T-helper 9 cell (primary cell): ENCODE measurements at regions not wholly inside any gene's neighbourhood (a gene's known extent, or its start where the extent isn't known, plus 50 kb on each side); places are given as distances from the start of the nearest gene placed in this dataset.

Experiments used
- DNase-seq: peaks from one replicate; pipeline ENCODE4 v3.0.0-alpha.2; 2020

DNA sequence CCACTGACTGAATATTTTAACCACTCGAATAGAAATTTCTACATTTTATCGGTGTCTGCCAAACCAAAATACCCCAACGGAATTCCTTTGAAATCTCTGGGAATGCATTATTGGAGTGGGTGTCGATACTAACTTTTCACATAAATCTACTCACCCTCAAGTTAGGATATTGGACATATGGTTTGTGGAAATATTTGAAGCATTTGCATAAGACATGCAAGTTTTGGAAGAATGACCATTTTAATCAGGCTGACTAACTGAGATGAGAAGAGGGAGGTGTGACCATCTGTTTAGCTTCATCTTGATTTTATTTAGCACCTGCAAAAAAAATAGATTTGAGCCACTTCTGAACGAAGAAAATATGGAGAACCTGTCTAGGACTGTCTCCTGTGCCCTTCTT lies 61.2 kb downstream of the KLF6 start:
- no peak for DNase-seq

DNA sequence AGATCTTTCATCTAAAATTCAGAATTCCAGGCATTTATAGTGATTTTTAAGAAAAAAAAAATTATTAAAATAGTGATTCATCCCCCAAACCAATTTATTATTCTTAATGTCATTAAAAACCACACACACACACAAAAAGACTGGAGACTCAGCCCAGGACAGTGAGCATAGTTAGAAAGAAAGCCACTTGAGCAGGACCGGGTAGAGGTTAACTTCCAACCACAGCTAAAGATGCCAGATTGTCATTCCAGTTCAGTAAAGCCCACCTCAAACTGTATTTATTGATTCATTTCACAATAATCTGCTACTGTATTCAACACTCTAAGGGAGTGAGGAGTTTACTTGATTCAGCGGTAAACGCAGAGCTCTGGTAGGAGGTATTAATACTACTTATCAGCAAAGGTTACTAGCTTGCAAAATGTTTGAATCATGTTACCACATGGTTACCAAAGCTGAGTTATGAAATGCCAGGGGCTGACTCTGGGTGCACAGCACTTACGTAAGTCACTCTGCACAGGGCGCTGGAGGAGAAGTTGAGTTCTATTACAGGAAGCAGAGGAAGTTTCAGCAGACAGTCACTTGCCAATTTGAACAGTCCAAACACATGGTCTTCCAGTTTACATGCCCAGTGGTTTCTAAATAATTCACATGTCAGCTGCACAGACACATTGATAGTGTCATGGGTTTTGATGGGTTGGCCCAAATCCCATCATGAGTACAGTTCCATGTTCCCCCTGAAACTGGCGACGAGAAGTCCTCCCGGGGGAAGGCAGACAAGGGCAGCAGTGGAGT lies 64.6 kb downstream of the KLF6 start:
- no peak for DNase-seq

DNA sequence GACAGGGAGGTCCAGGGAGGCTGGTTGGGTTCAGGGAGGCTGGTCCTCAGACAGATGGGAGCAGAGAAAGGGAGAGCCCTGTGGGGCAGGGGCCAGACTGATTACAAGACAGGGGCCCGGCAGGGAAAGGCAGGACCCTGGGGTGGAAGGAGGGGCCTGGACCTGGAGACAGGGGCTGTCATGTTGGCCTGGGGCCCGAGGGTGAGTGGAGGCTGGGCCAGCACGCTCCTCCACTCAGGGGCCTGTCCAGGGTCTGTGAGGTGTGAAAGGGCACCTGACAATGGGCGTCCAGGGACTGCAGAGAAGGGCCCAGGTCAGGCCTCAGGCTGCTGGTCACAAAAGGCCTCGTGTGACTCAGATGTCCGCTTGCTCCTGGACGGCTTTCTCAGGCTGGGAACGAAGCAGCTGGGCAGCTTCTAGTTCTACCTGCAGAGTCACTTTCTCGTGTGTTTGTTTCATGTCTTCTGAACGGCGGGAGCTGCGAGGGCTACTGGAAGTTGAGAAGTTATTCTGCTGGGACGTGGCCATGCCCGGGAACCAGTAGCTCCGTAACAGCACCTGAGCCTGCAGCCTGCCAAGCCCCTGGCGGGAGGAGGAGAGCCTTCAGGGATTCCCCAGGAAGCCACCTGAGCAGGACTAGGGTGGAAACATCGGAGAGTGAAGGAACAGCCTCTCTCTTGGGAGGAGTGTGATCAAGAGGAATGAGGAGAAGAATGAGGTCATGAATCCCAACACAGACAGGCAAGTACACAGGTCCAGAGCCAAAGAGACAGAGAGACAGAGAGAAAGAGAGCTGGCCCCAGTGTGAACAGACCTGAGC lies 65.8 kb downstream of the KLF6 start:
- DNase-seq = no peak

GRCh38 chr10:3716093-3716492 lies 68.9 kb downstream of the KLF6 start:
- DNase-seq = no peak

- no peak for DNase-seq
Observed at GRCh38 chr10:3714967-3715366, 70.0 kb downstream of the KLF6 start.

DNA sequence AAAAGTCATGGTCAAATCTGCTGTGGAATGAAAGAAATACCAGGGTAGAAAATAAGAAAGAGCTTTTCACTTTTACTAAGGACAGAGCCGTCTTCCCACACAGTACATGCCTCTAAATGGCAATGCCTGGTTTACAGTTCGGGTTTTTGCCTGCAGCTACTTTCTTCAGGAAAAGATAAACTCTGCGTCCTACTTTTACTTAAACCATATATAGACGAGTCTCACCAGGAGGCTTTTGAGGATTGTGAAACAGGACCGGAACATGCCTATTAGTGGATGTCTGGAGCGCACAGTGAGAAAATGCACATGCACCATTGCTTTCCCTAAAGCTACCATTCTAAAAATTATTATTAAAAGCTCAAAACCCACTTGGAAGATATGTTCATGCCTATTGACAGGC lies 70.5 kb downstream of the KLF6 start:
- no peak for DNase-seq

DNA sequence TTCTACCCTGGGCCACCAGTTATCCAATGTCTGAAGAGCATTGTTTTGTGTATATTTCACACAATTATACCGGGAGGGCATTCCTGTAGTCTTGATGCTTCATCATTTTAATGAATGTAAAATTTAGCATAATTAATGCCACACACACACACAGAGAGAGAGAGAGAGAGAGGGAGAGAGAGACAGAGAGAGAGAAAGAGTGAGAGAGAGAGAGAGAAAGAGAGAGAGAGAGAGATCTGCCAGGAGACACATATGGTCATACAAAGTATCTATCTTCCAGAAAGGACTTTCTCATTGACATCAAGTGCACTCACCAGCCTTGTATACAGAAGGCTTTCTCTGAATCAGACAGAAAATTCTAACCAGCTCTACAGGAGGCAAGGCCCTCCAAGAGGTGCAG lies 72.3 kb downstream of the KLF6 start:
- no peak for DNase-seq

DNA sequence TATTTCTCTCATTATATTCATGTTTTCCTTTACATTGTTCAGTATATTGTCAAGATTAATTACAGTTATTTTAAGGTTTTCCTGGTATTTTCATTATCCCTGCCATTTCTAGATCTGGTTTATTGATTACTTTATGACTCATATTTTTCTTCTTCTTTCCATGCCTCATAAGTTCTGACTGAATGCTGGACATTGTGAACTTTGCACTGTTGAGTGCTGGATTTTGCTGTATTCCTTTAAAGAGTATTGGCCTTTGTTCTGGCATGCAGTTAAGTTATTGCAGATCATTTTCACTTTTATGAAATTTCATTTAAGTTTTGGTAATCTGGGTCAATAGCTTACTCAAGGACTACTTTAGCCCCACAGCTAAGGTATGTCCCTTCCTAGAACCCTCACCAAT lies 73.1 kb downstream of the KLF6 start:
- DNase-seq = no peak

DNA sequence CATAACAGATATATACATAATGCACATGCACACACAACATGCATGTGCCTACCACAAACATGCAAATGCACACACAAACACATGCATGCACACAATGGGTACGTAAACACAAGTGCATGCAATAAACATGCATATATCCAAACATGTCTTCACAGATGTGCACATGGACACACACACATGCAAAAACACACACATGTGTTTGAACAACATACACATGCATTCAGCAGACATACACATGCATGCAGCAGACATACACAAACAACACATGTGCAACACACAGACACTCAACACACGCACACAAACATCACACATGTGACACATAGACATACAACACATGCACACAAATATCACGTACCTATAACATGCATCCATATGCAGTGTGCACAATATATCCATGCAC lies 74.2 kb downstream of the KLF6 start:
- DNase-seq = no peak

DNA sequence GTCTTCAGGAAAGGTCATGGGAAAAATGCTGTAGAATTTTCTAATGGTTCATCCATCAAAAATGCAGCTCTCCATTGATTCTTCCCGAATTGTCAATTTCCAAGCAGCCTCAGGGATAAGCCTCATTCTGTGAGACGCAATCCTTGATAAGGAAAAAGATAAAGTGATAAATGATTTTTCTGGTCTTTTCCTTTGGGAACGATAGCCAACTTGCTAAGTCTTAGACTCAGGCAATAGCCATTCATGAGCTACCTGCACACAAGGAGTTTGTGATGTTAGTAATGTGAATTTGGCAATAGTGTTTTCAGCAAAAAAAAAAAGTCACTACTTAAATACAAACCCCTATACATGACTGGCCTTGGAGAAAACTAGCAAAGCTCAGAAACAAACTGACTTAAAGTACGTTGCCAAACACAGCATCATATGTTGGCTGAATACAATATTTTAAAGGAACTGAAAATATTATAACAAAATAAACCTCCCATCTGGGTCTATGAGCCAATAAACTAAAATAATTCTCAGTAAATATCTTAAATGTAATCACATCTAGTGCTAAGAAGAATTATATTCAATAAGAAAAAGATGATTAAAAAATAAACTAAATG lies 75.5 kb downstream of the KLF6 start:
- DNase-seq = no peak

DNA sequence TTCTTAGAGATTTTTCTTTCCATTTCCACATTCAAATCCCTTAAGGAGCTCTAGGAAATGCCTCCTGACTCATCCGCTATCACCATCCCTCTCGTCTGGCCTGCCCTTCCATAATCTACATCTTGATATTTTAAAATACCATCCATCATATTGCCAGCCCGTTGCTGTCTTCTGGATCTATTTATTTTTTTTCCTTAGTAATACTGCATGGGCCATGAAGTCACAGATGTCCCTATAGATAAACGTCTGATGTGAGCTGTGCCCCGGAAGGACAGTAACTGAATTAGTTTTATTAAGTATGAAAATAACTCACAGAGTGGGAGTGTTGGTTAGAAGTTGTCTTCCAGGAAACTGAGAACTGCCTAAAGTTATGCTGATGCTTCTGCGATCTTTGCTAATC lies 76.2 kb downstream of the KLF6 start:
- DNase-seq = no peak

- no peak for DNase-seq
Observed at GRCh38 chr10:3704565-3705325, 80.3 kb downstream of the KLF6 start.

- DNase-seq = no peak
Observed at GRCh38 chr10:3702569-3702968, 82.4 kb downstream of the KLF6 start.

DNA sequence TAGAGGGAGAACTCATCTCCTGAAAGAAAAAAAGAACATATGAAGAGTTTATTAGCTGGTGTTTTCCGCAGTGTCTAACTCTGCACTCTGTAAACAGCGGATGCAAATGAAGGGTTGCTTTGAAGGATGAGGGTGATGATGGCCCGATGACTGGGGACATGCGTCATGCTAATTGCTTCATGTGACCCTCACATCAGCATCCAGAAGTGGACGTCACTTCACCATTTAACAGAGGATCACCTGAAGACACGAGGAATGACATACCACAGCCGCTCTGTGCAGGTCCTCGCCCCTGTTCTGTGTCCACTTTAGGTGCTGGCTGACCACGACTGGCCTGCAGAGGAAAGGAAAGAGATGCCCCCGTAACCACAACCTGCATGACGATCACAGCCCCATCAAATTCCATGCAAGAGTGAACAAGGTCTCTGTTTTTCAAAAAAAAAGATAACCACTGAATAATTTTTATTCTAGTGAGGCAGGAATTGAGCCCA lies 82.9 kb downstream of the KLF6 start:
- DNase-seq = no peak

DNA sequence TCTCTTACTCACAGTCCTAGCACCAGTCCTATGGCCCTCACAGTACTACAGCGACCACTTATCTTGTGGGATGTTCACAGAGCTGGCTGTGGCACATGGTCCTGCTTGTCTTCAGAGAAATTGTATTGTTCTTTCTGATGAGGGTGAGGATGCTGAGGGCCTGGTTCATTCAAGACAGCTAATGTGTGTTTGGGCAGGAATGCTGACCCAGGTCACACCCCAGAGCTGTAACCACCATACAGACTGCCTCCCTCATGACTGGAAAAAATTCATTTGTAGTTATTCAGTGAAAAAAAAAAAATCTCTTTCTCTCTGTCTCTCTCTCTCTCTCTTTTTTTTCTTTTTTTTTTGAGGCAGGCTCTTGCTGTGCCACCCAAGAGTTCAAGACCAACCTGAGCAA lies 83.5 kb downstream of the KLF6 start:
- DNase-seq = no peak

DNA sequence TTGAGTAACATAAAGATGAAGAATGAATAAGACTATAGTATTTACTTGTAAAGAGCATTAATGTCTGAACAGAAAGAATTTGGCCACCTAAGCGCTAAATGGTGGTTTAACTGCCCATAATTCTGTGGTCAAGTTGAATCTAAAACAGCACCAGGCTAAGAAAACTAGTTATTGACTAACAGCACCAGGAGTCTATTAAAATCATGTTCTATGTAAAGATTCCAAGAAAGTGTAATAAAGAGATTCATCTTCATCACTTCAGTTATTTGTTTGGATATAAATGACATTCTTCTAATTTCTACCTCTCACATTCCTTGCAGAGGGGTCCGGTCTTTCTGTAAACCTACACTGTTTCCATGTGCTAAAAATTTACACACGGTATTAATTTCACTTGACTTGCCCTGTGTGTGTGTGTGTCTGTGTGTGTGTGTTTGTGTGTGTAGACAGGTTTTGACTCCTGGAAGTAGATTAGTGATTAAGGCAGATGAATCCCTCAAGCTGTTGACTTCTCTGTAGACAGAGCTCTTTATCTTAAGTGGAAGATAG lies 84.4 kb downstream of the KLF6 start:
- DNase-seq = no peak

DNA sequence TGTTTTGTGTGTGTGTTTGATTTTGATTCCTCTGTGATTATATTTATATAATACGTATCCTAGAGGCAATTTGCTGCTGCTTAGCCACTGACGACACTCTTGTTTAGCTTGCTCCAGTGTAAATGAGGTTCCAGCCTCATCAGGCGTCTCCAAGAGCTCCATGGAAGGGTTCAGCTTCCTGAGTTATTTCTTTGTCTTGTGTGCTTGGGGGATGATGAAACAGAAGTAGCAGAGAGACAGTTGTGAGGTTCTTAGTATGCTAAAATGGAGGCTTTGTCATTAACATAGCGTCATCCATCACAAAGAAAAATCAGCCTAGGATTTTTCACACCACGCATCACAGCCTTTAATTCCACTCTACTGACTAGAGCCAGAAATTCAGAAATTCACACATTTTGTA lies 85.1 kb downstream of the KLF6 start:
- no peak for DNase-seq

DNA sequence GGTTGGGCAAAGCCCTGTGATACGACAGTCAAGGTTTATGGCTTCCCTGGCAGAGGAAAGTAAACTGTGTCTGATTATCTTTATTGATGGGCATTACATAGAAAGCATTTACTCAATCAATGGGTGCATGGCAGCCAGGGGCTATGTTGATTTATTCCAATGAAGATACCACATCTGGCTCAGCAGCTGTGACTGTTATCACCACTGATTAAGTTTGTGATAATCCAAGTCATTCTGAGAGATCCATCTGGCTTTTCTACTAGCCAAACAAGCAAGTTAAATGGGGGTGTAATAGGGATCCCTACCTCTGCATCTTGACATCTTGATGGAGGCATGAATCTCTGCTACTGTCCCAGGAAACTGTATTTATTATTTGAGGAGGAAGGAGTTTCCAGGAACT lies 86.7 kb downstream of the KLF6 start:
- DNase-seq = no peak

GRCh38 chr10:3693698-3694080 lies 91.3 kb downstream of the KLF6 start:
- DNase-seq = no peak

DNA sequence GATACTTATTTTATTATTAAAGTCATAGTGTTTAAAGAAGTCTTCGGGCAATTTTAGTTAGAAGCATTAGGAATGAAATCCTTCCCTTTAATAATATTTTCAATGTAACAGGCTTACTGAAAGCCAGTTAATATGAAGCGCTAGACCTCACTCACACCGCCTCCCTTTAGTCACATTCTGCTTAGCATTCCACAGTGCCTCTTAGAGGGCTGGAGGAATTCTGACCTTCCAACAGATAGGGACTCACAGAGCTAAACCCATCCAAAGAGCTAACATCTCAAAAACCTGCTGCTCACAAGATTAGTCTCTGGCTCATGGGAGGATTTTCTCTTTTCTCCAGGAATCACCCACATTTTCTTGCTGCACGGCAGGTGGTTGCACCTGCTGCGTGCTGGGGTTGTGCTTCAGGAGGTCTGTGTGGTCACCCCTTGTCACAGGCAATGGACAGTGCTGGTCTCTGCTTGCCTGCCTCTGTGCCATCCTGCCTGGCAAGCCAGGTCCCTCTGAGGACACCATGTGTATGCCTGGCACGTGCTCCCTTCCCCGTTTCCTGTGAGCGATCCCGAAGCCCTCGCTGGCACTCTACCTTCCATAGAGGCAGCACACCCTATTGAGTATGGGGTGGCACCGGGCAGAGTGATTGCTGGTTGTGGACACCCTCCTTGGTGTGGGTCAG lies 91.8 kb downstream of the KLF6 start:
- DNase-seq = no peak

DNA sequence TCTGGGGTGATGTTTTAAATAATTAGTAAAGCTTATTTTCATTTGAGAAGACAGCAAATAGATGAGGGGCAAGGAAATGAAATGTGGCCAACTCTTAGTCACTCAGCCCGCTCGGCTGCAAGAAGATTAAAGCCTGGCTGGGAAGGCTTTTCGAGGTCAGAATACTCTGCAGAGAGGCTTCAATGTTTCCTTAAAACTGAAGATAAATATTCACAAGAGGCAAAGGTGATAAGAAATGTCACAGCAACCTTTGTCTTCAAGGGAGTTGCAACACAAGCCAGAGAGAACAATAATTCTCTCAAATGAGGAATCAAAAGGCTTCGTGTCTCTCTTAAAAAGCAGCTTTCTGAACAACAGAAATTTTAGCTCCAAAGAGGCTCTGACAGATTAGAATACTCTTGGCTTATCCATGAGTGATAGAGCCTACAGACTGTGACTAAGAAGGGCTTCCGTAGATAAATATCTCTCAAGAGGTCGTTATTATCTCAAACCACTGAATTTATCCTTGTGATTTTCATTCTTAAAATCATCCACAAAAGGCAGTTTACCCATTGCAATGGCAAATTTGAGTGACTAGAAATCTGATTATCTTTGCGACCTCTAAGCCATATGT lies 92.5 kb downstream of the KLF6 start:
- DNase-seq = no peak

DNA sequence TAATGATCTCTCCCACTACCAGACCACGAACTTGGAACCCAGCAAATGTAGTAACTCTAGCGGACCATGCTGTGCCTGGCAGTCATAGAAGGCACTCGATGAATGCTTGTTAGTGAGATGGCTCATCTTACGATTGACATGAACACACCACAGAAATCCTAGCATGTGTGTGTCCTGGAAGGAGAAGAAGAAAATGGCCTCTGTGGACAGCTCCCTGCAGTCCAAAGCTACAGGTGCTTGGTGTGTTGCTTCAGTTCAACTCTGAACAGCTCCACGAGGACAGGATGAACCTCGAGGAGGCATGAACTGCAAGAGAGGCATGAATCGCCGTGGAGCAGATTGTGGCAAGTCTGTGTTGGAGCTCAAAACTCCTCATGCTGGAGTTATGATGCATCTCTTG lies 93.5 kb downstream of the KLF6 start:
- DNase-seq = no peak
